Caco-2 (cell line): ENCODE measurements at regions not wholly inside any gene's neighbourhood (a gene's known extent, or its start where the extent isn't known, plus 50 kb on each side); places are given as distances from the start of the nearest gene placed in this dataset.

Source experiments
- BruUV-seq: library from RNA; stranded (reverse); fragments of 400-500 nt; replicated peaks from 2 replicates; lab custom pipeline; 2021; lab: Mats Ljungman, UMichigan
- CTCF ChIA-PET: fragments of 300-600 bp; sonication (Branson Sonifier 250); formaldehyde crosslinking; loops from one replicate; lab custom pipeline; 2022; ENCODE audit warnings: antibody characterized with exemption; lab: Charles Lee
- POLR2A ChIA-PET: fragments of 300-600 bp; sonication (Branson Sonifier 250); formaldehyde crosslinking; loops from one replicate; lab custom pipeline; 2022; ENCODE audit warnings: antibody characterized with exemption; lab: Charles Lee
- DNase-seq, 2 experiments: peaks; one replicate each; pipeline versions ENCODE4 v3.0.0 to v3.0.0-alpha.2; 2020 to 2022
- H3K27me3 ChIP-seq: replicated peaks from 2 replicates; pipeline ENCODE4 v1.6.0; 2011; ENCODE audit warnings: low read length; ENCODE audit not compliant: control insufficient read depth, insufficient read depth
- H3K36me3 ChIP-seq: 2 replicates; pipeline ENCODE4 v1.5.1; 2011; ENCODE audit warnings: low read length; ENCODE audit not compliant: control insufficient read depth, insufficient read depth
- H3K4me1 ChIP-seq: fragments of 250-450 bp; sonication (Bioruptor Pico); 2 replicates; pipeline ENCODE4 v1.5.1; 2020; ENCODE audit warnings: mild to moderate bottlenecking
- H3K4me3 ChIP-seq: 2 replicates; pipeline ENCODE4 v1.5.1; 2011; ENCODE audit warnings: low read depth, mild to moderate bottlenecking, control low read depth, low read length
- H3K9me3 ChIP-seq: fragments of 250-450 bp; sonication (Bioruptor Pico); 2 replicates; pipeline ENCODE4 v1.5.1; 2020; ENCODE audit warnings: mild to moderate bottlenecking, moderate library complexity
- H3K27ac Mint-ChIP-seq: one replicate; pipeline ENCODE4 v1.8.0; 2022; ENCODE audit warnings: mixed read lengths; ENCODE audit not compliant: unreplicated experiment
- H3K27me3 Mint-ChIP-seq: one replicate; pipeline ENCODE4 v1.8.0; 2022; ENCODE audit warnings: mixed read lengths; ENCODE audit not compliant: insufficient read depth, unreplicated experiment
- H3K36me3 Mint-ChIP-seq: one replicate; pipeline ENCODE4 v1.8.0; 2022; ENCODE audit warnings: mild to moderate bottlenecking, mixed read lengths; ENCODE audit not compliant: insufficient read depth, unreplicated experiment
- H3K4me1 Mint-ChIP-seq: one replicate; pipeline ENCODE4 v1.8.0; 2022; ENCODE audit warnings: low read depth, mixed read lengths; ENCODE audit not compliant: unreplicated experiment
- H3K4me3 Mint-ChIP-seq: one replicate; pipeline ENCODE4 v1.8.0; 2022; ENCODE audit warnings: mild to moderate bottlenecking, moderate library complexity, mixed read lengths; ENCODE audit not compliant: unreplicated experiment
- H3K9me3 Mint-ChIP-seq: one replicate; pipeline ENCODE4 v1.8.0; 2022; ENCODE audit warnings: mixed read lengths; ENCODE audit not compliant: unreplicated experiment
- CTCF ChIP-seq, 2 experiments: fragments of 200-600 bp in 1 of 2; IDR thresholded peaks; 1 replicate in 1 of 2; 2 replicates in 1 of 2; pipeline versions ENCODE4 v1.5.1 to v1.8.0; 2011 to 2022; ENCODE audit warnings: antibody characterized with exemption in 1 of 2, control low read depth in 1 of 2, inconsistent platforms in 1 of 2, low read depth in 1 of 2, low read length in 1 of 2, mild to moderate bottlenecking in 1 of 2, moderate library complexity in 1 of 2; ENCODE audit not compliant: insufficient read depth in 1 of 2, severe bottlenecking in 1 of 2, unreplicated experiment in 1 of 2
- intact Hi-C: fragments of 100-400 bp; cut with micrococcal nuclease; formaldehyde crosslinking; loops from one replicate; pipeline ENCODE4 v1.10.0; 2022; ENCODE audit not compliant: unreplicated experiment

- ChIA-PET CTCF (no interaction called here), POLR2A (no interaction called here)
- no peak overlapping the region for H3K4me3 Mint-ChIP-seq
- no peaks in the 10 kb centered on the region for H3K9me3 Mint-ChIP-seq
- intact Hi-C loops: no loop called here
- H3K27me3 ChIP-seq: no peaks in the 10 kb centered on the region
- H3K27me3 Mint-ChIP-seq: no peaks in the 10 kb centered on the region
- H3K36me3 Mint-ChIP-seq: no peaks in the 10 kb centered on the region
- BruUV-seq: no TSS peak
- no peaks in the 10 kb centered on the region for H3K4me1 Mint-ChIP-seq
- H3K4me1 ChIP-seq: no peaks in the 10 kb centered on the region
- no peaks in the 10 kb centered on the region for H3K9me3 ChIP-seq
- no peak overlapping the region for H3K4me3 ChIP-seq
- no peaks in the 10 kb centered on the region for H3K36me3 ChIP-seq
- no peak for DNase-seq
- H3K27ac Mint-ChIP-seq: no peak overlapping the region
- no peak for TF ChIP-seq CTCF (IDR thresholded peaks at IDR 0.05; ENCODE audit: insufficient read depth in 1 of 2, low read depth in 1 of 2, low read length in 1 of 2, severe bottlenecking in 1 of 2, unreplicated experiment in 1 of 2)
Measured at GRCh38 chrX:124426288-124427169, 80.2 kb downstream of the SH2D1A start.

DNA sequence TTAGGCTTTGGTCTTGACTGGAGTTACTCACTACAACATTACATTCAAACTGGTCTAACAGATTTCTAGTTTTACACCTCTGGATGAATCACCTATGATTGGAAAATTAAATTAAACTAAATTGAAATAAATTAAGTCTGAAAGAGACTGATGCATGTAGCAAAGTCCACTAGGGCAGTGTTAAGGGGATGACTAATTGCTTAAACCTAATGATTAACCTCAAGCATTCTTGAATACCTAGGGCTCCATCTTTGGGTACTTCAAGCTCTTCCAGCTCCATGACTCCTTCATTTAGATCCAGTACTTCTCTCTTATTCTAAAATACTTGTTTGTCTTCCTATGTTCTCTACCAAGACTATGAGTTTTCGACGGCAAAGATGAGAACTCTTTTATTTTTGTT is 86.8 kb downstream of the SH2D1A start:
- no peaks in the 10 kb centered on the region for H3K27me3 ChIP-seq
- H3K9me3 ChIP-seq: no peaks in the 10 kb centered on the region
- ChIA-PET POLR2A (no interaction called here), CTCF (no interaction called here)
- H3K36me3 ChIP-seq: no peaks in the 10 kb centered on the region
- no peak for TF ChIP-seq CTCF (IDR thresholded peaks at IDR 0.05; ENCODE audit: insufficient read depth in 1 of 2, low read depth in 1 of 2, low read length in 1 of 2, severe bottlenecking in 1 of 2, unreplicated experiment in 1 of 2)
- Mint-ChIP-seq H3K36me3 (no peaks in the 10 kb centered on the region), H3K27me3 (no peaks in the 10 kb centered on the region), H3K4me1 (no peaks in the 10 kb centered on the region), H3K9me3 (no peaks in the 10 kb centered on the region), H3K27ac (no peak overlapping the region), H3K4me3 (no peak overlapping the region)
- DNase-seq: no peak
- no peak overlapping the region for H3K4me3 ChIP-seq
- BruUV-seq: no TSS peak
- intact Hi-C loops: no loop called here
- no peaks in the 10 kb centered on the region for H3K4me1 ChIP-seq

- Mint-ChIP-seq H3K27me3 (no peaks in the 10 kb centered on the region), H3K27ac (no peak overlapping the region), H3K9me3 (no peaks in the 10 kb centered on the region), H3K4me1 (no peaks in the 10 kb centered on the region), H3K36me3 (no peaks in the 10 kb centered on the region), H3K4me3 (no peak overlapping the region)
- Histone ChIP-seq H3K27me3 (no peaks in the 10 kb centered on the region), H3K9me3 (no peaks in the 10 kb centered on the region), H3K4me1 (no peaks in the 10 kb centered on the region), H3K36me3 (no peaks in the 10 kb centered on the region), H3K4me3 (no peak overlapping the region)
- TF ChIP-seq CTCF (IDR thresholded peaks at IDR 0.05; ENCODE audit: insufficient read depth in 1 of 2, low read depth in 1 of 2, low read length in 1 of 2, severe bottlenecking in 1 of 2, unreplicated experiment in 1 of 2): no peak
- intact Hi-C loops: no loop called here
- no TSS peak for BruUV-seq
- CTCF ChIA-PET: no interaction called here
- no peak for DNase-seq
- POLR2A ChIA-PET: no interaction called here
Measured at GRCh38 chrX:124435616-124436015, 89.3 kb downstream of the SH2D1A start.
